ENCODE measurements at regions not wholly inside any gene's neighbourhood (a gene's known extent, or its start where the extent isn't known, plus 50 kb on each side); places are given as distances from the start of the nearest gene placed in this dataset.

- Histone ChIP-seq H2AFZ (ENCODE audit: low read length) (no peak overlapping the region), H3K27ac (ENCODE audit: insufficient read depth, low read length) (no peak overlapping the region), H3K79me2 (ENCODE audit: control insufficient read depth, insufficient read depth, low read length) (no peaks in the 10 kb centered on the region), H4K20me1 (ENCODE audit: control insufficient read depth, extremely low read depth, insufficient read depth, low read length) (no peaks in the 10 kb centered on the region), H3K36me3 (ENCODE audit: control insufficient read depth, insufficient read depth, low read length) (no peaks in the 10 kb centered on the region), H3K4me1 (ENCODE audit: control insufficient read depth, extremely low read depth, insufficient read depth, low read length) (no peaks in the 10 kb centered on the region), H3K4me3 (replicated peaks in 1 of 4; ENCODE audit: control extremely low read depth in 1 of 4, insufficient read depth in 1 of 4, low read depth in 3 of 4, low read length in 4 of 4) (no peak overlapping the region), H3K4me2 (ENCODE audit: extremely low read depth, insufficient read depth, low read length) (no peak overlapping the region), H3K9ac (ENCODE audit: insufficient read depth, low read length) (no peak overlapping the region), H3K9me3 (ENCODE audit: control insufficient read depth, insufficient read depth, low read depth, low read length) (no peaks in the 10 kb centered on the region), H3K27me3 (ENCODE audit: control insufficient read depth, insufficient read depth, low read length) (no peaks in the 10 kb centered on the region)
- TF ChIP-seq EZH2 (IDR thresholded peaks at IDR 0.05; ENCODE audit: low read length, missing control alignments) (no peak), CTCF (conservative IDR thresholded peaks at IDR 0.05 in 1 of 2, IDR thresholded peaks at IDR 0.05 in 1 of 2; ENCODE audit: low read depth in 1 of 2, low read length in 2 of 2) (no peak)
- no peak for DNase-seq (ENCODE audit: low read depth in 2 of 2)
Measured at GRCh38 chr1:101098327-101098726, 72.7 kb upstream of the DPH5 start.

- Histone ChIP-seq H3K79me2 (ENCODE audit: control insufficient read depth, insufficient read depth, low read length) (no peaks in the 10 kb centered on the region), H2AFZ (ENCODE audit: low read length) (no peak overlapping the region), H4K20me1 (ENCODE audit: control insufficient read depth, extremely low read depth, insufficient read depth, low read length) (no peaks in the 10 kb centered on the region), H3K9me3 (ENCODE audit: control insufficient read depth, insufficient read depth, low read depth, low read length) (no peaks in the 10 kb centered on the region), H3K4me1 (ENCODE audit: control insufficient read depth, extremely low read depth, insufficient read depth, low read length) (no peaks in the 10 kb centered on the region), H3K4me3 (replicated peaks in 1 of 4; ENCODE audit: control extremely low read depth in 1 of 4, insufficient read depth in 1 of 4, low read depth in 3 of 4, low read length in 4 of 4) (no peak overlapping the region), H3K27ac (ENCODE audit: insufficient read depth, low read length) (no peak overlapping the region), H3K36me3 (ENCODE audit: control insufficient read depth, insufficient read depth, low read length) (no peaks in the 10 kb centered on the region), H3K9ac (ENCODE audit: insufficient read depth, low read length) (no peak overlapping the region), H3K4me2 (ENCODE audit: extremely low read depth, insufficient read depth, low read length) (no peak overlapping the region), H3K27me3 (ENCODE audit: control insufficient read depth, insufficient read depth, low read length) (no peaks in the 10 kb centered on the region)
- TF ChIP-seq CTCF (conservative IDR thresholded peaks at IDR 0.05 in 1 of 2, IDR thresholded peaks at IDR 0.05 in 1 of 2; ENCODE audit: low read depth in 1 of 2, low read length in 2 of 2): no peak
- TF ChIP-seq EZH2 (IDR thresholded peaks at IDR 0.05; ENCODE audit: low read length, missing control alignments): no peak
- no peak for DNase-seq (ENCODE audit: low read depth in 2 of 2)
Measured at GRCh38 chr1:101089613-101090338, 64.2 kb upstream of the DPH5 start.

- peak in 1 of 2 donors; percentile 16 for DNase-seq (ENCODE audit: low read depth in 2 of 2)
- TF ChIP-seq EZH2 (IDR thresholded peaks at IDR 0.05; ENCODE audit: low read length, missing control alignments) (no peak), CTCF (conservative IDR thresholded peaks at IDR 0.05 in 1 of 2, IDR thresholded peaks at IDR 0.05 in 1 of 2; ENCODE audit: low read depth in 1 of 2, low read length in 2 of 2) (no peak)
Measured at GRCh38 chr1:101088431-101088830, 62.8 kb upstream of the DPH5 start.

More at GRCh38 chr1:101088431-101088830, 62.8 kb upstream of the DPH5 start:
- Histone ChIP-seq H4K20me1 (ENCODE audit: control insufficient read depth, extremely low read depth, insufficient read depth, low read length) (no peaks in the 10 kb centered on the region), H3K27ac (ENCODE audit: insufficient read depth, low read length) (no peak overlapping the region), H3K4me1 (ENCODE audit: control insufficient read depth, extremely low read depth, insufficient read depth, low read length) (no peaks in the 10 kb centered on the region), H3K27me3 (ENCODE audit: control insufficient read depth, insufficient read depth, low read length) (no peaks in the 10 kb centered on the region), H2AFZ (ENCODE audit: low read length) (no peak overlapping the region), H3K9ac (ENCODE audit: insufficient read depth, low read length) (no peak overlapping the region), H3K79me2 (ENCODE audit: control insufficient read depth, insufficient read depth, low read length) (no peaks in the 10 kb centered on the region), H3K4me3 (replicated peaks in 1 of 4; ENCODE audit: control extremely low read depth in 1 of 4, insufficient read depth in 1 of 4, low read depth in 3 of 4, low read length in 4 of 4) (no peak overlapping the region), H3K4me2 (ENCODE audit: extremely low read depth, insufficient read depth, low read length) (no peak overlapping the region), H3K9me3 (ENCODE audit: control insufficient read depth, insufficient read depth, low read depth, low read length) (no peaks in the 10 kb centered on the region), H3K36me3 (ENCODE audit: control insufficient read depth, insufficient read depth, low read length) (no peaks in the 10 kb centered on the region)
